Globus pallidus (tissue), 1 donor: ENCODE measurements at regions not wholly inside any gene's neighbourhood (a gene's known extent, or its start where the extent isn't known, plus 50 kb on each side); places are given as distances from the start of the nearest gene placed in this dataset.
"Not testable (repeated sequence)": the region's sequence is repeated elsewhere in the genome, so short reads cannot be mapped to it uniquely, and the experiment has no call there.

ENCODE experiments used
- DNase-seq: peaks from one replicate; pipeline ENCODE4 v3.0.0-alpha.2; 2015; ENCODE audit warnings: low spot score

DNA sequence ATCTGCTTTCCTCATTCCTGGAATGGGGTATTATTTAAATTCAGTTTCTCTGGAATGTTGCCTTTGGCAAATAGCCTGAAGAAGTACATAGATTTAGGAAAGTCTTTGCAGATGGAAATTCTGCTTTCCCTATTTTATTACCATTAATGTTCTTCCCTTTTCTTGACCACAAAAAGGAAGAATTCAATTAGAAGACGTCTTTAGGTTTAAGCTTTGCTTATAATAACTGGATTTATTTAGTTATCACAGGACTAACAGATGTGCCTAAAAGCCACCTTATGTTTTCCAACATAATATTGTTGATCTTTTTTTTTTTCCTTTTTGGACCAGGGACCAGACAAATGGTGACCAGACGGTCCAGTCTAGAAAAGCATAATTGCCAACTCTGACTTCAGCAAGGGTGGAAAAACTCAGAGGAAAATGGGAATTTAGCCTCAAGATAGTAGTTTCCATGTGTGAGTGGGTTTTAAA, 210.1 kb upstream of the SPRY2 start:
- no peak for DNase-seq

- DNase-seq: no peak
Measured at GRCh38 chr13:80548915-80549314, 208.0 kb upstream of the SPRY2 start.

DNA sequence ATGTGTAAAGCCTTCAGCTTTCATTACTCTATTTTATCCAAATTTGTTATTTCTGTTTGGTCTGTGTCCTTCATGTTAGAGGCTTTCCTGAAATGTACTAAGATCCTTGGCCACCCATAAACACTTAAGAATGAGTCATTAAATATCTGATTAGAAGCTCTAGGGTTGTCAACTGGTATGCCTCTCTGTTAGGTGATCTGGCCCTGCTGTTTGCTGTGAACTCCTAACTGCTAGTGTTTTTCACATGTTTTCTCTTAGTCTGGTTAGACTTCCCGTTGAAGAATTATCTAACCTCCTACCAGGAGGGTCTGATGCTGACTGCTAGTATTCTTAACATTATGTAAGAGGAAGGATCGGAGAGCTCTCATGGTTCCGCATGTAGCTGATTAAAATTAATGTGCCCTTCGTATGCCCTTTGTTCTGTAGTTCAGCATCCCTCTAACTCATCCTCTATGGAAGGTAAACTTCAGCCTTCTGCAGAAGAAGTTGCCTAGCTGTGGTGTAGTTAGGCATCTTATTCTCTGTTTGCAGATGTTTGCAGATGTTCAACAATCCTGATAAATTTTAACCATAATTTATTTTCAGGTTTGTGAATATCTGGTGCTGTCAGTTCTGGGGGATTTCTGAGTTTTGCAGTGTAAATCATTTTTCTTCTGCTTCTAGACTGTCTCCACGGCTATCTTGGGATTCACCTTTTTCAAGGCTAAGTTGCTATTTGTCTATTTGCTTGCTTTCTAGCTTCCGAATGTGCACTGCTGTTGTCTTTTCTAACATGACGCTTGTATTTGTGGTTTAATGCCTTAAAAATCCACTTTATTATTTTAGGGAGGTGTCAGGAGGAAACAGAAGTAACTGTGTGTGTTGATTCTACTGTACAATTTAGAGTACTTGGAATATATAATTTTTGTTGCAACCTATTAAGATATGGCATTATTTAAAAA, 207.2 kb upstream of the SPRY2 start:
- DNase-seq: no peak

GRCh38 chr13:80547341-80547740, 206.4 kb upstream of the SPRY2 start:
- DNase-seq: no peak

- DNase-seq: no peak
Measured at GRCh38 chr13:80533175-80533574, 192.2 kb upstream of the SPRY2 start.

DNA sequence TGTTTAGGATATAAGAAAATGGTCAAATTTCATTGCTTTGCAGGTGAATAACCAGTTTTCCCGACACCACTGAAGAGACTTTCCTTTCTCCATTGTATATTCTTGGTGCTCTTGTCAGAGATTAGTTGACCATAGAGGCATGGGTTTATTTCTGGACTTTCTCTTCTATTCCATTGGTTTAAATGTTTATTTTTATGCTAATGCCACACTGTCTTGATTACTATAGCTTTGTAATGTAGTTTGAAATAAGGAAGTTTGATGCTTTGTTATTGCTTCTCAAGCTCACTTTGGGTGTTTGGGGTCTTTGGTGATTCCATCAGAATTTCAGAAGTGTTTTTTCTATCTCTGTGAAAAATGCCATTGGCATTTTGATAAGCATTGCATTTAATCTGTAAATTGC, 190.0 kb upstream of the SPRY2 start:
- no peak for DNase-seq

DNA sequence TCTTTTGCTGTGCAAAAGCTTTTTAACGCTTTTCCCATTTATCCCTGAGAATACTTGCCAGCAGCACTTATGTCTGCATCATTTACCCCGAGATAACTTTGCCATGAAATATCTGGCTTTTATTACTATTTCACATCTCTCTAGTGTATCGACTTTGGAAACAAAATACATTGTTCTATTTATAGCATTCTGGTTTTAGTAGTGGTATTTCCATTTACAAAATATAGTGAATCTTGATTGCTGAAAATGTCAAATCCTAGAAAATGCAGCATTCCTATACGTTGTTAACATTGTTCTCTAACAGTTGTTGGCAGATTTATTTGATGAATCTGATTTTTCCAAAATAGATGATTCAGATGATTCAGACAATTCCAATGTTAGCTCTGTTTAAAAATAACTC, 189.3 kb upstream of the SPRY2 start:
- no peak for DNase-seq

GRCh38 chr13:80529734-80530133, 188.8 kb upstream of the SPRY2 start:
- DNase-seq: no peak

DNA sequence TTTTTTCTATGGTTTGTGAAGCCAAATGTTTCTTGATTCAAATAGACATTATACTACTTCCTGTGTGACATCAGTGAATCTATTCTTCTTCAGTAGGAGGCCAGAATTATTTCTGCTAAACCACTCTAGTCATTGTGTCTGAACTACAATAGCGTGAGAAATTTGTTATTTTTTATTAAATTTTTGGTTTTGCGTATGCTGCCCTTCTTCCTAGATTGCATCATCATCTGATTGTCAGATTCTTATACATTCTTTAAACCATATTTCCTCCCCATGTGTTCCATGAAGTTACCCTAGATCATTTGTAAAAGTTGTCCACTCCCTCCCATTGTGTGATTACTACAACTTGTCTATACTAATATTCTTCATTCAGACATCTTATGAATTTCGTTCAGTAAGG, 187.8 kb upstream of the SPRY2 start:
- no peak for DNase-seq

DNA sequence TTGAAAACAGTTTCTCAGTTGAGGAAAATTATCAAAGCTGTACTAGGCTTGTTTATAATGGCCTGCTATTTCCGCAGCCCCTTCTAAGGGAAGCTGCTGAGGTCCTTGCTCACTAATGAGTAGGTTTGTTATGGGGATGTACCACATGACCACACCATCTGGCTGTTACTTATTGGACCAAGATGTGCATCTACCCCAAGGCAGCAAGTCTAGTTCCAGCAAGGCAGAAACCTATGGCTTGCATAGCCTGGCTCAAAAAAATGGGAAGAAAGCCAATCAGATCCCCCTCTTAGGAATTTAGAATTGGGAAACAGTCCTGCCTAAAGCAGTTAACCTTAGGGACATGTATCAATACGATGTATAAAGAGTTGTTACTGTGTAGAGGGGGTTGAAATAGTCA, 186.5 kb upstream of the SPRY2 start:
- no peak for DNase-seq

- no peak for DNase-seq
Measured at GRCh38 chr13:80524447-80525215, 183.7 kb upstream of the SPRY2 start.

DNA sequence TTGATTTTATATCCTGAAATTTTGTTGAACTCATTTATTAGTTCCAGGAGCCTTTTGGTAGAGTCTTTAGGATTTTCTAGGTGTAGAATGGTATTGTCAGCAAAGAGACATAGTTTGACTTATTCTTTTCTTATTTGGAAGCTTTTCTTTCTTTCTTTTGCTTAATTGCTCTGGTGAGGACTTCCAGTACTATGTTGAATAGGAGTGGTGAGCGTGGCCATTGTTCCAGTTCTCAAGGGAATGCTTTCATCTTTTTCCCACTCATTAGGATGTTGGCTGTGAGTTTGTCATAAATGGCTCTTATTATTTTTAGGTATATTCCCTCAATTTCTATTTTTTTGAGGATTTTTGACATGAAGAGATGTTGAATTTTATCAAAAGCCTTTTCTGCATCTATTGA, 182.2 kb upstream of the SPRY2 start:
- no peak for DNase-seq

GRCh38 chr13:80522463-80522862, 181.5 kb upstream of the SPRY2 start:
- DNase-seq: not testable (repeated sequence)

DNA sequence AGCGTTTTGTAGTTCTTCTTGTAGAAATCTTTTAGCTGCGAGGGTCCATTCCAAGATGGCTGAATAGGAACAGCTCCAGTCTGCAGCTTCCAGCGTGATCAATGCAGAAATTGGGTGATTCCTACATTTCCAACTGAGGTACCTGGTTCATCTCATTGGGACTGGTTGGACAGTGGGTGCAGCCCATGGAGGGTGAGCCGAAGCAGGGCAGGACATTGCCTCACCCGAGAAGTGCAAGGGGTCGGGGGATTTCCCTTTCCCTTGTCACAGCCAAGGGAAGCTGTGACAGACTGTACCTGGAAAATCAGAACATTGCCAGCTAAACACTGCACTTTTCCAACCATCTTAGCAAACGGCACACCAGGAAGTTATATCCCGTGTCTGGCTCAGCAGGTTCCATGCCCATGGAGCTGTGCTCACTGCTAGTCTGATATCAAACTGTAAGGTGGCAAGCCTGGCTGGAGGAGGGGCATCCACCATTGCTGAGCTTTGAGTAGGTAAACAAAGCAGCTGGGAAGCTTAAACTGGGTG, 176.0 kb upstream of the SPRY2 start:
- no peak for DNase-seq

DNA sequence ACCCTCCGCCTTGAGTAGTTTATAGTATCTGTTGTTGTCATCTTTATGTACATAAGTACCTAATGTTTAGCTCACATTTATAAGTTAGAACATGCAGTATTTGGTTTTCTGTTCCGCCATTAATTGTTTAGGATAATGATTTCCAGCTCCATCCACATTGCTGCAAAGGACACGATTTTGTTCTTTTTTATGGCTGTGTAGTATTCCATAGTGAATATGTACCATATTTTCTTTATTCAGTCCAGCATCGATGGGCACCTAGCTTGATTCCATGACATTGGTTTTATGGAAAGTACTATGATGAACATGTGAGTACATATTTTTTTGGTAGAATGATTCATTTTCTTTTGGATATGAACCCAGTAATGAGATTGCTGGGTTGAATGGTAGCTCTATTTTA, 174.4 kb upstream of the SPRY2 start:
- no peak for DNase-seq

- DNase-seq: no peak
Measured at GRCh38 chr13:80513196-80513595, 172.3 kb upstream of the SPRY2 start.

DNA sequence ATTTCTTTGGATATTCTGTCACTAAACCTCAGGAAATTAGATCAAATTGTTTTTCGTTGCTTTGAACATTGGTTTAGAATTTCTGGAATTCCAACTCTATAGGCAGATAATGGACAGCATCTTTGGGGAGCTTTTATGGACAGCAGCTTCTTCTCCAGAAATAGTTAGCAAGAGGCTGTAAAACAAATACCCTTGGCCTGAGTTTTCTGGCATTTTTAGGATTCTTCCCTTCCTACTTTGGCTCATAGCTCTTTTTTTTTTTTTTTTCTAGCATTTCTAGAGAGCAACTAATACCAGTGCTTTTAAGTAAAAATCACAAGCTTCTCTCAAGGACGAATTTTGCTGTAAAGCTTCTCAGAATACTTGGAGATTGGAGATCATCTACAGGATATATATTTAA, 169.8 kb upstream of the SPRY2 start:
- DNase-seq: no peak

GRCh38 chr13:80509264-80509663, 168.3 kb upstream of the SPRY2 start:
- DNase-seq: no peak

DNA sequence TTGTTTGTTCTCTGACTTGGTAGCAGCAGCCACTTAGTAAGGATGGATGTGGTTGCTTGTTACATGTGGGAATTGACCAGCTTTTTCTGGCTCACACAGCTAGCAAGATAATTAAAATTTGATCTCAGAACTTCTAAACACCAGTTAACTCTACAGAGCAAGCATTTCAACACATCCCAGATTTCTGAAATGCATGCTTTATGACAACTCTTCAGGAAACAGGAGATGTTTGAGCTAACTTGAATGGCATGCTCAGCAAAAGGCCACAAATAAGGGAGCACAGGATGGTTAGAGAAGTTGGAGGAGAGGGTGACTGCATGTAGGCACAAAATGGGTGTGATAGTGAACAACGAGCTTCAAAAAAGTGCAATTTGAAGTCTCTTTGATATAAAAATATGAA, 167.1 kb upstream of the SPRY2 start:
- DNase-seq: no peak

DNA sequence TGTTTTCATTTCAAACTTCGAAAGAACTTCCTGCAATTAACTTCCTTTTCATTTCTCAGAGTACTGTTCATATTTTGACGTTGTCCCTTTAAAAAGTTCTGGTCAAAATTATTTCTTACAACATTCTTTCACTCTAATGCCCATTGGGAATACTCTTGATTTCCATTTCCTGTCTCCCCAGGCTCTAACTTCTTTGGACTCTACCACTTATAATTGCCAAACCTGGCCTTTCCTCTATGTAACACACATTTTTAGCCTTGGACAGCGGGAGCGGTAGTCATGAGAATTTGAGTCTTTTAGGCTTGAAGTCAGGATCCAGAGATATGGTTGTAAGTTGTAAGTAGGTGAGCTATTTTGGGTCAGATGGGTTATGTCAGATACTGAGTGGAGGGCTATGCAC, 163.5 kb upstream of the SPRY2 start:
- DNase-seq: no peak

GRCh38 chr13:80502359-80502758, 161.4 kb upstream of the SPRY2 start:
- no peak for DNase-seq

DNA sequence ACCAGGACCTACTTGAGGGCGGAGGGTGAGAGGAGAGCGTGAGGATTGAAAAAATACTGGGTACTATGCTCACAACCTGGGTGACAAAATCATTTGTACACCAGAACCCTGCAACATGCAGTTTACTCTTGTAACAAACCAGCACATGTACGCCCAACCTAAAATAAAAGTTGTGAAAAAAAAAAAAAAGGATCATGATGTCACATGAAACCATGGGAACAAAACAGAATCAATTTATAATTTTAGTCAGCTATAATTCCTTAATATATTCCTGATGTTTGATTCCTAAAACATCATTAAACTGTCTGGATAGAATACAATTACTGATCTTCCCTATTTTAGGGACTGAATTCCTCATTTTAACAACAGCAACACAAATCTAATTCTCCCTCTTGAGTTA, 160.6 kb upstream of the SPRY2 start:
- no peak for DNase-seq
